MM.1S (cell line): ENCODE measurements at regions not wholly inside any gene's neighbourhood (a gene's known extent, or its start where the extent isn't known, plus 50 kb on each side); places are given as distances from the start of the nearest gene placed in this dataset.

Experiments
- CTCF ChIP-seq: fragments of 300-600 bp; sonication (generic); IDR thresholded peaks from 2 replicates; pipeline ENCODE4 v1.5.1; 2016; ENCODE audit warnings: antibody characterized with exemption, low read length, mixed read lengths
- EZH2 ChIP-seq: fragments of 300-600 bp; sonication (generic); optimal IDR thresholded peaks from 2 replicates; pipeline ENCODE3; 2017; ENCODE audit warnings: low read depth, mild to moderate bottlenecking, antibody characterized with exemption, low read length, mixed read lengths
- EZH2phosphoT487 ChIP-seq: fragments of 300-600 bp; sonication (generic); IDR thresholded peaks from 2 replicates; pipeline ENCODE4 v1.6.1; 2018; ENCODE audit warnings: antibody characterized with exemption, low read length

- TF ChIP-seq CTCF = no peak
- no peak for TF ChIP-seq EZH2
- no peak for TF ChIP-seq EZH2phosphoT487
Measured at GRCh38 chr4:58560736-58561135, 1450.6 kb upstream of the IGFBP7 start.
